K562 (cell line): ENCODE measurements at regions not wholly inside any gene's neighbourhood (a gene's known extent, or its start where the extent isn't known, plus 50 kb on each side); places are given as distances from the start of the nearest gene placed in this dataset.

Source experiments
- ATAC-seq: fragments of 200-7000 bp; cut with Tn5 transposase; 3 replicates; pipeline ENCODE4 v1.9.1; 2020; ENCODE audit warnings: moderate library complexity
- BruUV-seq: library from RNA; stranded (reverse); fragments of 400-500 nt; replicated peaks from 2 replicates; lab custom pipeline; 2021; lab: Mats Ljungman, UMichigan
- CTCF ChIA-PET: fragments of 300-600 bp; formaldehyde crosslinking; extraction: SDS; loops from one replicate; lab custom pipeline; 2021; ENCODE audit warnings: low intra/inter-chr PET ratio; lab: Yijun Ruan, JAX
- POLR2A ChIA-PET: fragments of 300-600, 350-650 bp; sonication (Branson Sonifier 250); formaldehyde crosslinking; extraction: SDS; loops from one replicate; lab custom pipeline; 2021; ENCODE audit warnings: antibody characterized with exemption, inconsistent platforms; lab: Yijun Ruan, JAX
- DNase-seq, 4 experiments: peaks; one replicate each; pipeline versions ENCODE4 v3.0.0 to v3.0.0-alpha.2; 2011 to 2018; ENCODE audit warnings: low spot score in 3 of 4, mixed read lengths in 3 of 4; ENCODE audit errors: extremely low read depth in 1 of 4
- FAIRE-seq: peaks from 2 replicates; lab custom pipeline; 2011; peaks lifted over from hg19 to GRCh38; lab: Jason Lieb, UNC
- H2AFZ ChIP-seq: 2 replicates; pipeline ENCODE4 v1.6.0; 2011; ENCODE audit warnings: low read depth, low read length, control low read depth, inconsistent platforms
- H3K27ac ChIP-seq: fragments of 200-600 bp; 3 replicates; pipeline ENCODE4 v1.8.0; 2011; ENCODE audit warnings: low read depth, mild to moderate bottlenecking, control low read depth, inconsistent platforms, low read length, moderate library complexity, mixed read lengths; ENCODE audit errors: extremely low read depth
- H3K27me3 ChIP-seq, 2 experiments: fragments of 300-600 bp in 1 of 2; 2 replicates in 1 of 2; 3 replicates in 1 of 2; pipeline versions ENCODE4 v1.6.0 to v1.8.0; 2011; ENCODE audit warnings: inconsistent platforms in 2 of 2, low read length in 2 of 2, mild to moderate bottlenecking in 1 of 2, mixed read lengths in 1 of 2, moderate library complexity in 1 of 2; ENCODE audit not compliant: control insufficient read depth in 2 of 2, insufficient read depth in 2 of 2
- H3K36me3 ChIP-seq: fragments of 300-600 bp; 3 replicates; pipeline ENCODE4 v1.8.0; 2011; ENCODE audit warnings: mild to moderate bottlenecking, low read length, inconsistent platforms; ENCODE audit not compliant: control insufficient read depth, insufficient read depth
- H3K4me1 ChIP-seq, 2 experiments: fragments of 200-600 bp in 1 of 2; replicated peaks in 1 of 2; 2 replicates in 1 of 2; 3 replicates in 1 of 2; pipeline versions ENCODE4 v1.5.1 to v1.8.0; 2011; ENCODE audit warnings: inconsistent platforms in 2 of 2, low read length in 2 of 2, mild to moderate bottlenecking in 1 of 2, mixed read lengths in 1 of 2, moderate library complexity in 1 of 2; ENCODE audit not compliant: control insufficient read depth in 2 of 2, insufficient read depth in 2 of 2
- H3K4me2 ChIP-seq: 2 replicates; pipeline ENCODE4 v1.6.1; 2011; ENCODE audit warnings: low read length, control low read depth, inconsistent platforms, mixed read lengths; ENCODE audit not compliant: insufficient read depth
- H3K4me3 ChIP-seq: fragments of 200-600 bp; sonication (generic), shearing (Covaris generic); 2 replicates; pipeline ENCODE4 v1.5.1; 2016; ENCODE audit warnings: control low read depth, inconsistent platforms
- H3K79me2 ChIP-seq: fragments of 200-600 bp; 3 replicates; pipeline ENCODE4 v1.8.0; 2011; ENCODE audit warnings: low read length, inconsistent platforms; ENCODE audit not compliant: control insufficient read depth, insufficient read depth
- H3K9ac ChIP-seq, 2 experiments: 2 replicates each; pipeline versions ENCODE4 v1.6.0 to v1.6.1; 2011; ENCODE audit warnings: low read depth in 2 of 2, low read length in 2 of 2, control low read depth in 1 of 2, inconsistent platforms in 1 of 2, mild to moderate bottlenecking in 1 of 2, mixed read lengths in 1 of 2; ENCODE audit not compliant: insufficient read depth in 1 of 2
- H3K9me1 ChIP-seq: one replicate; pipeline ENCODE4 v1.6.0; 2011; ENCODE audit warnings: inconsistent platforms, mild to moderate bottlenecking, low read length, moderate library complexity; ENCODE audit not compliant: control insufficient read depth, insufficient read depth
- H3K9me3 ChIP-seq: replicated peaks from 2 replicates; pipeline ENCODE4 v1.5.1; 2011; ENCODE audit warnings: low read depth, low read length, inconsistent platforms; ENCODE audit not compliant: control insufficient read depth, insufficient read depth
- H4K20me1 ChIP-seq: replicated peaks from 2 replicates; pipeline ENCODE4 v1.6.1; 2011; ENCODE audit warnings: low read length, inconsistent platforms, mixed read lengths; ENCODE audit not compliant: control insufficient read depth, insufficient read depth
- BMI1 ChIP-seq: fragments of 150-350 bp; IDR thresholded peaks from 2 replicates; pipeline ENCODE4 v1.6.1; 2014; ENCODE audit warnings: low read length
- CBFA2T2 ChIP-seq: fragments of 450-650 bp; conservative IDR thresholded peaks from 2 replicates; pipeline ENCODE4 v1.6.1; 2017; ENCODE audit warnings: mild to moderate bottlenecking
- ELK3 ChIP-seq: fragments of 450-650 bp; formaldehyde crosslinking; IDR thresholded peaks from 2 replicates; pipeline ENCODE4 v1.4.0; 2020; ENCODE audit warnings: mild to moderate bottlenecking
- FOXP4 ChIP-seq: sonication (generic); formaldehyde crosslinking; IDR thresholded peaks from 2 replicates; pipeline ENCODE4 v1.8.0; 2022; ENCODE audit warnings: mild to moderate bottlenecking, missing genetic modification reagents, borderline replicate concordance
- HDAC1 ChIP-seq, 2 experiments: fragments of 450-650 bp; IDR thresholded peaks; 2 replicates each; pipeline ENCODE4 v1.6.1; 2016 to 2017; ENCODE audit warnings: inconsistent platforms in 1 of 2, mild to moderate bottlenecking in 1 of 2, moderate library complexity in 1 of 2
- MECOM ChIP-seq: fragments of 250-450 bp; sonication (Bioruptor Pico); IDR thresholded peaks from 2 replicates; pipeline ENCODE4 v1.8.0; 2022; ENCODE audit warnings: inconsistent platforms
- MEF2D ChIP-seq: conservative IDR thresholded peaks from 2 replicates; pipeline ENCODE4 v1.6.1; 2016; ENCODE audit warnings: low read depth, missing genetic modification characterization, missing compliant biosample characterization
- MEIS2 ChIP-seq: fragments of 450-650 bp; IDR thresholded peaks from 2 replicates; pipeline ENCODE4 v1.6.1; 2014; ENCODE audit warnings: mild to moderate bottlenecking; ENCODE audit not compliant: partially characterized antibody
- NCOR1 ChIP-seq: fragments of 450-650 bp; IDR thresholded peaks from 2 replicates; pipeline ENCODE4 v1.6.1; 2016; ENCODE audit warnings: mild to moderate bottlenecking, moderate library complexity
- NEUROD1 ChIP-seq: fragments of 150-350 bp; IDR thresholded peaks from 2 replicates; pipeline ENCODE4 v1.6.1; 2014; ENCODE audit warnings: borderline replicate concordance, low read length, low read depth; ENCODE audit not compliant: partially characterized antibody
- PRDM10 ChIP-seq: fragments of 450-650 bp; IDR thresholded peaks from 2 replicates; pipeline ENCODE4 v1.6.1; 2018; ENCODE audit not compliant: partially characterized antibody
- RBM15 ChIP-seq: fragments of 200-400 bp; formaldehyde crosslinking; IDR thresholded peaks from 2 replicates; pipeline ENCODE4 v1.6.1; 2018; ENCODE audit warnings: mild to moderate bottlenecking, low read length, moderate library complexity; ENCODE audit not compliant: insufficient read depth
- SFPQ ChIP-seq: fragments of 200-400 bp; formaldehyde crosslinking; IDR thresholded peaks from 2 replicates; pipeline ENCODE4 v1.6.1; 2017; ENCODE audit warnings: mild to moderate bottlenecking, low read depth, low read length, moderate library complexity
- SUPT5H ChIP-seq: fragments of 450-650 bp; IDR thresholded peaks from 2 replicates; pipeline ENCODE4 v1.6.1; 2016
- ZNF444 ChIP-seq: fragments of 250-450 bp; sonication (Bioruptor Pico); IDR thresholded peaks from 2 replicates; pipeline ENCODE4 v1.4.0; 2020; ENCODE audit warnings: mild to moderate bottlenecking, moderate library complexity
- ZNF77 ChIP-seq: fragments of 250-450 bp; sonication (Bioruptor Pico); IDR thresholded peaks from 2 replicates; pipeline ENCODE4 v1.5.0; 2020
- WGBS: fragments of 100-300 bp; shearing (Covaris generic); methylation state at CpG from one replicate; pipeline ENCODE4 v1.1.6; 2016; ENCODE audit warnings: low coverage, mixed read lengths; ENCODE audit not compliant: insufficient coverage; ENCODE audit errors: missing lambda C conversion rate; 5-methylcytosine and 5-hydroxymethylcytosine counted together
- in situ Hi-C: fragments of 300-500 bp; cut with MboI; formaldehyde crosslinking; loops from 4 replicates; pipeline ENCODE4 v1.15.0; 2018; ENCODE audit warnings: inconsistent platforms, mixed read lengths
- intact Hi-C: fragments of 100-400 bp; cut with micrococcal nuclease; formaldehyde crosslinking; loops from 2 replicates; pipeline ENCODE4 v1.14.2; 2022

GRCh38 chr7:25988640-25989039, 163.4 kb upstream of the NFE2L3 start:
- FAIRE-seq (no peak), ATAC-seq (no peak), DNase-seq (no peak)
- Histone ChIP-seq H3K4me1 (no peaks in the 10 kb centered on the region), H2AFZ (no peak overlapping the region), H3K9me1 (no peaks in the 10 kb centered on the region), H3K27me3 (peaks cover 8 to 9% of the 10 kb centered on the region in 2 experiments; a peak in 4 of 5 replicates), H3K79me2 (no peaks in the 10 kb centered on the region), H3K27ac (no peak overlapping the region), H3K36me3 (no peaks in the 10 kb centered on the region), H3K9ac (no peak overlapping the region), H3K4me2 (no peak overlapping the region), H3K4me3 (no peak overlapping the region), H4K20me1 (no peaks in the 10 kb centered on the region), H3K9me3 (no peaks in the 10 kb centered on the region)
- ChIA-PET POLR2A (no interaction called here), CTCF (no interaction called here)
- intact Hi-C loops: no loop called here
- WGBS: 6% methylated on average over 1 of the region's 1 CpG
- in situ Hi-C loops: no loop called here
- BruUV-seq: no TSS peak
- TF ChIP-seq BMI1 (no peak), RBM15 (no peak), ELK3 (no peak), NEUROD1 (no peak), HDAC1 (IDR thresholded peaks at IDR 0.05) (no peak), MECOM (CRISPR knock-in tag) (no peak), ZNF444 (CRISPR knock-in tag) (no peak), SUPT5H (no peak), SFPQ (no peak), MEF2D (tag) (no peak), NCOR1 (no peak), PRDM10 (no peak), ZNF77 (CRISPR knock-in tag) (no peak), FOXP4 (CRISPR knock-in tag) (no peak), MEIS2 (no peak), CBFA2T2 (no peak)
